ENCODE measurements at regions not wholly inside any gene's neighbourhood (a gene's known extent, or its start where the extent isn't known, plus 50 kb on each side); places are given as distances from the start of the nearest gene placed in this dataset.

DNA sequence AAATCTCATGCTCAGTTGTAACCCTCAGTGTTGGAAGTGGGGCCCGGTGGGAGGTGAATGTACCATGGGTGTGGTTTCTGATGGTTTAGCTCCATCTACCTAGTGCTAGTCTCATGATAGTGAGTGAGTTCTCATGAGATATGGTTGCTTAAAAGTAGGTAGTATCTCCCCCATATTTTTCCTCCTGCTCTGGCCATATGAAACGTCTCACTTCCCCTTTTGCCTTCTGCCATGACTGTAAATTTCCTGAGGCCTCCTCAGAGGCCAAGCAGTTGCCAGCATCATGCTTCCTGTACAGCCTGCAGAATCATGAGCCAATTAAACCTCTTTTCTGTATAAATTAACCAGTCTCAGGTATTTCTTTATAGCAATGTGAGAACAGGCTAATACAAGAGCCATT lies 62.8 kb upstream of the RNF152 start:
- no peak for ATAC-seq
- Histone ChIP-seq H3K4me1 (no peaks in the 10 kb centered on the region), H3K9me3 (no peaks in the 10 kb centered on the region), H3K27ac (no peak overlapping the region), H3K27me3 (no peaks in the 10 kb centered on the region), H3K36me3 (no peaks in the 10 kb centered on the region), H3K4me3 (no peak overlapping the region)
- no peak for TF ChIP-seq CTCF (IDR thresholded peaks at IDR 0.05)
- DNase-seq: no peak
- intact Hi-C loops (cut with DNase I): no loop called here

DNA sequence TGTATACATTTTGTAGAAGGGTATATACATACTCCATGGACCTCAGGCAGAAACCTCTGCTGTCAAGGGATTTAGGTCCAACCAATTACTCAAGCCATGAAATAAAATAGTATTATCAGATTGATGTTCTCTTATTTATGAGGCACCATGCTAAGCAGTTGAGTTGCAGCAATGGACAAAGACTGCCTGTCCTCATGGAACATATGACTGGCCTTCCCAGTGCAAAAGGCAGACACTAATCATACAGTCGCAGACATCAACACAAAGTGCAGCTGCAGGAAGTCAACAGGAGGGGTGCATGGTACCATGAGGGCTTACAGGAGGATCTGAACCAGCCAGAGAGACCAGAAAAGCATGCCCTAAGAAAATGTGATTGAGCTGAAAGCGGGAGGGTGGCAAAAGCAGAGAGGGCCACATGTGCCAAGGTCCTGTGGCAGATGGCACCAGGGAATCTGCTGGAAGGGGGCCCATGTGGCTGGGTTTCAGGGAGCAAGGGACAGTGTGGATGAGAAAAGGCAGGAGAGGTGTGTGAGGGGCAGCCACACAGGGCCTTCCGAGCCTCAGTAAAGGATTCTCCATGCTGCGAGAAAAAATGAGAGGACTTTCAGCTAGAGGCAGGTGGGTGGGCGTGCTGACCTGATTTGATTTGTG lies 61.4 kb upstream of the RNF152 start:
- no peaks in the 10 kb centered on the region for H3K4me1 ChIP-seq
- no peak overlapping the region for H3K4me3 ChIP-seq
- no peaks in the 10 kb centered on the region for H3K36me3 ChIP-seq
- no peaks in the 10 kb centered on the region for H3K27me3 ChIP-seq
- no peak for TF ChIP-seq CTCF (IDR thresholded peaks at IDR 0.05)
- intact Hi-C loops (cut with DNase I): no loop called here
- no peak for ATAC-seq
- H3K27ac ChIP-seq: no peak overlapping the region
- DNase-seq: no peak
- H3K9me3 ChIP-seq: no peaks in the 10 kb centered on the region

DNA sequence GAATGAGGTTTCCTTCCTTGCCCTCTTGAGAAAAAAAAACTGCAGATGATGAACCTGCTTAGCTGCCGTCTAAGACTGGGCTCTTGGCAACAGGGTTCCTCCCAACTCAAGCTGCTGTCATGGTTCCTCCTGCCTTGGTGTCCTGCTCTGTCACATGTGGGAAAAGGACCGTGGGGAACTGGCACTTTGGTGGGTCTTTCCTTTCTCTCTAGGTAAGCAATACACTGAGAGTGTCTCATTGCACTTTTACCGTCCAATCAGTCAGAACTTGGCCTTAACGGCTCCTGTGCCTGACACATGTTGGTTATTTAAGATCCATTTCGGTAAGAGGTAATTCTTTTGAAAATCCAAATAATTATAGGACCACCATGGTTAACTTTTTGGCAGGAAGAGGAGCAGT lies 60.8 kb upstream of the RNF152 start:
- TF ChIP-seq CTCF (IDR thresholded peaks at IDR 0.05): no peak
- Histone ChIP-seq H3K27me3 (no peaks in the 10 kb centered on the region), H3K27ac (no peak overlapping the region), H3K4me1 (no peaks in the 10 kb centered on the region), H3K4me3 (no peak overlapping the region), H3K36me3 (no peaks in the 10 kb centered on the region), H3K9me3 (no peaks in the 10 kb centered on the region)
- intact Hi-C loops (cut with DNase I): no loop called here
- no peak for DNase-seq
- ATAC-seq: no peak

GRCh38 chr18:61953161-61953560 lies 60.4 kb upstream of the RNF152 start:
- H3K4me1 ChIP-seq: no peaks in the 10 kb centered on the region
- intact Hi-C loops (cut with DNase I): no loop called here
- TF ChIP-seq CTCF (IDR thresholded peaks at IDR 0.05): no peak

GRCh38 chr18:61951396-61951795 lies 58.6 kb upstream of the RNF152 start:
- no peak for TF ChIP-seq CTCF (IDR thresholded peaks at IDR 0.05)
- DNase-seq (no peak), ATAC-seq (no peak)
- no peaks in the 10 kb centered on the region for H3K4me1 ChIP-seq
- no peaks in the 10 kb centered on the region for H3K27me3 ChIP-seq
- no peak overlapping the region for H3K27ac ChIP-seq
- H3K4me3 ChIP-seq: no peak overlapping the region
- H3K9me3 ChIP-seq: no peaks in the 10 kb centered on the region
- no peaks in the 10 kb centered on the region for H3K36me3 ChIP-seq
- intact Hi-C loops (cut with DNase I): no loop called here

More at GRCh38 chr18:61953161-61953560, 60.4 kb upstream of the RNF152 start:
- Histone ChIP-seq H3K9me3 (no peaks in the 10 kb centered on the region), H3K27ac (no peak overlapping the region), H3K4me3 (no peak overlapping the region), H3K27me3 (no peaks in the 10 kb centered on the region), H3K36me3 (no peaks in the 10 kb centered on the region)
- ATAC-seq (no peak), DNase-seq (no peak)

All from left lung (tissue), 4 donors.